CD4-positive, alpha-beta T cell treated with Interleukin-6 for 4 hours (primary cell): ENCODE measurements at regions not wholly inside any gene's neighbourhood (a gene's known extent, or its start where the extent isn't known, plus 50 kb on each side); places are given as distances from the start of the nearest gene placed in this dataset.
"Not testable (repeated sequence)": the region's sequence is repeated elsewhere in the genome, so short reads cannot be mapped to it uniquely, and the experiment has no call there.

ENCODE experiments used
- DNase-seq: peaks from one replicate; pipeline ENCODE4 v3.0.0-alpha.2; 2020; ENCODE audit warnings: mixed read lengths

DNA sequence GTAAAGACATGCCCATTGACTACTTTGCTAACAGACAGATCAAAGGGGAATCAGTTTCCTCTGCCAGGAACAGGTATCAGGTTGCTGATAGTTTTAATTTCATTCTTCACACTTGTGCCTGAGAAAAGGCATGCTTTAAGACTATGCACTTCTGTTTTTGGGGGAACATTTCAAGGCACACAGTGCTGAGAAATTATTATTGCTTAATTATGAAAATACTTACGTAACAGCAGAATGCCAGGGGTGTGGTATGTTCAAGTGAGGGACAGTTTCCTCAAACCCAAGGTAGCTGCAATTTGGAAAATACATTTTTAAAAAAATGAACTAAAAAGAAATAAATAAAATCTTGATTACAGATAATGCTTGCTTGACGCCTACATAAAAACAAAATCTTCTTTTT is 1746.1 kb upstream of the PIK3C3 start:
- DNase-seq = no peak

DNA sequence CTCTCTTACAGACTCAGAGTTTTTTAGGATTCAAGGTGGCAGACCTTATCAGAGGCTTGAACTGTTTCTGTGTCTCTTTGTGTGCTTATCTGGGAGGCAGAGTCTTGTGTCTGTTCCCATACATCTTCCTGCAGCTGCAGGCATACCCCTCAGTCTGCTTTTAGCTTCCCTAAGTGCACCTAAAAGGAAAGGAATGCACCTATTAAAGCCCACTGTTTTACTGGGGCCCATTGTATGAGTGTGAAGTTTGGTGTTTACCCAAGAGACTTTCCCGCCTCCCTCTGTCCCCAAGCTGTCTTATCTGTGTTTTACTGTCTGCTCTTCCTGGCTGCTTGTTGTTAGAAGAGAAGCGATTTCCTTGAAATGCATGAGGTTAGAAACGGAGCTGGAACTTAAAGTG is 1757.3 kb upstream of the PIK3C3 start:
- DNase-seq = no peak

DNA sequence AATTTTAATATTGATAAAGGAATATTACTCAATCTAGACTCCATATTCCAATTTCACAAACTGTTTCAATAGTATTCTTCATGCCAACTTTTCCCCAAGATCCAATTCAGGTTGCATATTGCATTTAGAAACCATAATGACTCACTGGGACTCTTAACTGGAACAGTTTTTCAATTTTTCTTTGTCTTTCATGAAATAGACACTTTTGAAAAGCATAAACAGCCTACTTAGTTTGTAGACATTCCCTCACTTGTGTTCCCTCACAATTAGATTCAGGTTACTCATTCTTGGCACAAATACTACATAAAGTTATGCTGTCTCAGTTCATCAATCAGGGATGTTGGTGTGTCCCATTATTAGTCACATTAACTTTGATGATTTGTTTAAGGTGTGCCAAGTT is 1768.4 kb upstream of the PIK3C3 start:
- no peak for DNase-seq

DNA sequence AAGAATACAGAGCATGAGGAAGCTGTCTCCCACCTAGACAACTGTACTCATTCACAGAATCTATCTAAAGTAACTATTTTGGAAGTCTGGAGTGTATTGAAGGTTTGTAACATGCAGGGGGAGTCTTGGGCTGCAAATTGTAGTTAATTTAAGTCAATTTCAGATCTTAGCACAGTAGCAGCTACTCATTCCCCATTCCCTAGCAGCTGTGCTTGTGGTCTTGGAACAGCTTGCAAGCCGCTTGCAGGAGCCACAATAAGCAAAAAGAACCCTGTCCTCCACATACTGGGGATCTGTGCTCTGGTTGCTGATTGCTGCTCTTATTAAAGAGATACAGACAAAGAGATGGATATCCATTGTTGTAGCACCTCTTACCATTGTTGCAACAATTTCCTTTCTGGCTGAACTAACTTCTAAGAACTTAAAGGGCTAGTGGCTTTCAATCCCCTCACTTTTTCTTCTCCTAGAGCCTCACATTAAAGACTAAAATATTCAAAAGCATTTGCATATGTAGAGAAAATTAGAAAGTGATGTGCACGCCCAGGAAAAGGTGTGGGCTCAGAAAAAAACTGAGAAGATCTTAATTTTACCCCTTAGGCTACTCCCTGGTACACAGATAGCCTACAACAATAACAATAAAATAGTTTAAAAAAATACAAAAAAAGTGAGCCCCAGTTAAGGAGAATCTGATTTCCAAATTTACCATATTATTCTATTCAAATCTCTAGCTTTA is 1775.1 kb upstream of the PIK3C3 start:
- DNase-seq = no peak

DNA sequence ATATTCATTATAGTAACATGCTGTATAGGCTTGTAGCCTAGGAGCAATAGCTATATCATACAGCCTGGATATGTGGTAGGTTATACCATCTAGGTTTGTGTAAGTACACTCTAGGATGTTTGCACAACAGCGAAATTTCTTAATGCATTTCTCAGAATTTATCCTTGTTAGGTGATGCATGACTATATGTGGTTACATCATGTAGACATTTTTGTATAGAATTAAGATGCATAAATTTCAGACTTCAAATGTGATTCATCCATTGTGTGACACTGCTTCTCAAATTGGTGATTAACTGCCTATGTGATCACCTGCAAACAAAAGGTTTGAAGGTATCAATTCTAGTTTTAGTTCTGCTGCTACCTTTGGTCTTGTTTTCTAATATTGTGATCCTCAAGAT is 1787.0 kb upstream of the PIK3C3 start:
- no peak for DNase-seq

DNA sequence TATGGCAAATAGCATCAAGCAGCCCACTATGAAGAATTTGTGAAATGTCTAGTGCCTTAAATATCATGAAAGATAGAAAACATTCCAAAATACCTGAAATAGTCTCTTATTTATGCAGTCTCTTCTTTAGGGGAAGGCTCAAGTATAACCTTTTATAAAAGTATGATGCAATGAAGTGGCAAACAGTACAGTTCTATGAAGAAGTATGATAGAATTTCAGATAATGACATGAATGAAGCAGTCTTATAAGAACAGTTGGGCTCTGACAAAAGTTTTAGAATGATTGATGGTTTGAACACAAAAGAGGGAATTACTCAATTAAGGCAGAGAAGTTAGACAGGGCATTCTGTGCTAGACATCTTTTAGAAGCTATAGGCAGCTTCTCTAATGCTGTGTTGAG is 1791.8 kb upstream of the PIK3C3 start:
- DNase-seq = no peak

DNA sequence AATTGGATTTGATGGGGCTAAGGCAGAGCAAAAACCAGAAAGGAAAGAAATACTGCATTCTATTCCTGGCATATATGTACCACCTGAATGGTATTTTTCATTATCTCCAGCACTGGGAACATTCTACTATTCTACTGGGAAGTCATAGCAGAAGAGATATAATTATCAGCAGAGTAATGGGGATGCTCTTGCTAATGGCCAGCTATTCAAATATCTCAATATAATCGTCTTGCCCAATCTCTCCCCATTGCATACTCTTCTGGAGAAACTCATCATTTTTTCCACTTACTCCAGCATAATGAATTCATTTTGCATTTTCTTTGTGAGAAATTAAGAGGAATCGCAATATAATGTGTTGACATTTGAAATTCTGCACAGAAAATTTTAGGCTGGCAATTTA is 1794.7 kb upstream of the PIK3C3 start:
- DNase-seq = no peak

DNA sequence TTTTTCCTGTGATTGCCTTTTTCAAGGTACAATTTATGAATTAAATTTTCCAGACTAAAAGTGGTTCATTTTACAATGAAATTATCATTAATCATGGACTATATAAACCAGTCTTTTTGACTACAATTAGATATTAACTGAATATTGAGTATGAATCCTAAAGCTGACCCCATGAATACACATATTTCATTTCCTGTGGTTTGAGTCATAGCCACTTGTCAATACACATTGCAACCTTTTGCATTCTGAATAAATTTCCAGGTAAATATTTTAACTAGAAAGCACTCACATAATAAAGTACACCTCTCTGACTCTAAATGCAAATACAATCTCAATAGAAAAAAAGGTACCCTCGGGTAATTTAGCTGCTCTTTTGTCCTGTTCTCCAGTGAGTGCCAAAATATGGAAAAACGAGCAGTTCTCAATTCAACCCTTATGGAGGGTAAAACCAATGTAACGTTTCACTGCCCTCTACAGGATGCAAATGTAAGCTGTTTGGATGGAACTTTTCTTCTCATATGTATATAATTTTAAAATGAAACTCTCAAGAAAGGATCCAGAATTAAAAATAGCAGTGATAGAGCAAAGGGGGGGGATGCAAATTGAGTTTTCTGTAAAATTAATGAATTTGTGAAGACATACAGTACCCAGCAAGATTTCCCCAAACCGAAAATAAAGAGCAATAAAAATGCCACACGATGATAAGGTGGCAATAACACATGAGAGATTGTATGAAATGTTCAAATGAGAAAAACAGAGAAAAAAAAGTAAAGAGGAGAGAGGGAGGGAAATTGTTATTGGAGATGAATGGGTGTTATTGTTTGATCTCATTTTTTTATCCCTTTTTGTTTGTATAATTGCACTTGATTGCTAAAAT is 1795.7 kb upstream of the PIK3C3 start:
- no peak for DNase-seq

DNA sequence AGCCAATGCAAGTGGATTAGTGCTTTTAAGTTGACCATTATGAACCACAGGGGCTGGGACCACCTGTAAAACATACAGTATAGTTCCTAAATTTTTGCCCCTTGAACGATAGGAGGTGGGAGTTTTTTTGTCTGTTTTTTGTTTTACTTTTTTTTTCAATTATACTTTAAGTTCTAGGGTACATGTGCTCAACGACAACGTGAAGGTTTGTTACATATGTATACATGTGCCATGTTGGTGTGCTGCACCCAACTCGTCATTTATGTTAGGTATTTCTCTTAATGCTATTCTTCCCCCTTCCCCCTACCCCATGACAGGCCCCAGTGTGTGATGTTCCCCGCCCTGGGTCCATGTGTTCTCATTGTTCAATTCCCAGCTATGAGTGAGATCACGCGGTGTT is 1797.9 kb upstream of the PIK3C3 start:
- no peak for DNase-seq

DNA sequence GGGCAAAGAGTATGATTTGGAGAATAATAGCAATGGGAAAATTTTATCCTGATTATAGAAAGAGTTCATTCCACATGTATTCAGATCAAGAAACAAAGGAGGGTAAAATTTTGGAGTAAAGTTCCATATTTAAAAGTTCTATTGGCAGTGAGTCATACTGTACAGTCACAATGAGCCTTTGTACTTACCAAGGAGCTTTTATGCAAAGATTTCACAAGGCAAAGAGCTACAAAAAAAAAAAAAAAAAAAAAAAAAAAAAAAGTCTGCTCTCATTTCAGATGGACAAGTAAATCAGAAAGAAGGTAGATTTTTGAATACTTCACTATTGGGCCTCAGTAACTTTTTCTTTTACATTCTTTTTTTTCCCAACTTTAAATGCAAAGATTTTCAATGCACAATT is 1802.2 kb upstream of the PIK3C3 start:
- DNase-seq = no peak

DNA sequence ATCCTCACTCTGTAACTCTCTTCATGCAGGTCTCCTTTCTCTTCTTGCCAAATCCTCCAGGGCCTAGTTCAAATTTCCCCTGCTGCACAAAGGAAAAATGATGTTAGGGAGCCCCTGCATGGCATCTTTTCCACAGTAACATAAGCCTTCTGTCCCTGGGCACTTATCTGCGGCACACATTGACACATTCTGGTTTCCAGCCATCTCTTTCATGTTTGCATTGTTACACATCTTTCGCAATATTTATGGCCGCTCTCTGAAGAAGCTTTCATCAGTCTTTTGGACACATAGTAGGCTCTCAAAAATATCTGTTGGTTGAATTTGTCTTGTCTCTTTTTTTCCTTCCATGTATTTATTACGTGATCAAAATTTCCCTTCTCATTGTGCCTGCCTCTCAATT is 1806.1 kb upstream of the PIK3C3 start:
- DNase-seq = no peak

DNA sequence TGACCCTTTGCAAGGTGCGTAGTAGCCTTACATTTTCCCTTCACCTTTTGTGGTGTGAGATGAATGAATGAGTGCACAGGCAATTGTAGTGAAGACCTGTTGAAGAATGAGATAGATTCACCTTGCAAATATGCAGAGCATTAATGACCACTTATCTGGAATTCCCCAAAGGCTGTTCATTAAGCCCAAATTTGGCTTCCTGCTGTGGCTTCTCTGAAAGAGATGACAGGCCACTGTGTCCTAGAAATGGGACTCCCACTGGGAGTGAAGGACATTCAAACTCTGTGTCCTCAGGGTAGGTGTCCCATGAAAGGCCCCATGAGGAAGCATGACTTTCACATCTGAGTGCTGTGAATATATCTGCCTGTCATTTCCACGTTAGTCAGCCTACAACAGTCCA is 1821.8 kb upstream of the PIK3C3 start:
- DNase-seq = no peak

DNA sequence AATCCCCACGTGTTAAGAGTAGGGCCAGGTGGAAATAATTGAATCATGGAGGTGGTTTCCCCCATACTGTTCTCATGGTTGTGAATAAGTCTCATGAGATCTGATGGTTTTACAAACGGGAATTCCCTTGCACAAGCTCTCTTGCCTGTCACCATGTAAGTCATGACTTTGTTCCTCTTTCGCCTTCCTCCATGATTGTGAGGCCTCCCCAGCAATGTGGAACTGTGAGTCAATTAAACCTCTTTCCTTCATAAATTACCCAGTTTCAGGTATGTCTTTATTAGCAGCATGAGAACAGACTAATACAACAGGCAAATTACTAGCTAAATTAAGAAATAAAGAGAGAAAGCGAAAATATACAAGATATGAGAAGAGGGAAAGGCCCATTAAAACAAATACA is 1822.6 kb upstream of the PIK3C3 start:
- not testable (repeated sequence) for DNase-seq

DNA sequence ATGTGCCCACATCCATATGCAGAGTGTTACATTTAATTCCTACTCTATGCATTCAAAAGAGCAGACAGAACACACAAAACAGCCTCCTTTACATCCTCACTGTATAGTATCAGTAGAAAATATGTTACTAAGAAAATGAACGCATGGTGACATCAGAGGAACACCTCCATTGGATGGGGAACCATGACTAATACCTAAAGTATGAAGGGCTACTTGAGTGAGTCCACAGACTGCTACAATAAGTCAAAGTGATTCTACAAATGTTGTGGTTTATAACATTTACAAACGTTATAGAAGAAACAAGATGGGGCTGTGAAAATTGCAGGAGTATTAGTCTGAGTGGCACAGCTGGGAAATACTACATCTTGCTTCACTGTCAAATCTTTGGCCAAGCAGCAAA is 1830.9 kb upstream of the PIK3C3 start:
- DNase-seq = no peak

DNA sequence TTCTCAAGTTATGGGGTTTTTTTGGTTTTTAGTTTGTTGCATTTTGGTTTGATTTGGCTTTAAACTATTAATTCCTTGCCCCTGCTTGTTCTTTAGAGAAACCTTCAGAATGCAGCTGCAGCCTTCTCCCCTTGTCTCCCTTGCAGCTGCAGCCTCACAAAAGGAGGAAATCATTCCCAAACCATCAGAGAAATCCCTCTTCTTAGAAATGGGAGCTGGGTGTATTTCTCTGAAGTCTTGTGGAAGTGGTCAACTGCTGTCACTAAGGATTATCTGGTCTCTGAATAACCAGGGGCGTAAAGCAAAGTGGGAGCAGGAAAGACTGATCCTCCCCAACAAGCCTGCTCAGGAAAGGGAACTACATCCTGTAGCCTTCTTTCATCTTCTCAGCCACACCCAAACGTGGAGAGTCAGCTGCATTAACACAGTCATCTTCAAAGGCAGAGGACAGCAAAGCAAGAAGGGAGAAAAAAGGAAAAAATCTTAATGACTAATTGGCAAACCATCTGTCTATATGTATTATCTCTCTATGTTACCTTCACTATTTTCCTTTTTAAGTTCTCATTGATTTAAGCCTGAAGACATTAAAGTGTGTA is 1834.1 kb upstream of the PIK3C3 start:
- no peak for DNase-seq

DNA sequence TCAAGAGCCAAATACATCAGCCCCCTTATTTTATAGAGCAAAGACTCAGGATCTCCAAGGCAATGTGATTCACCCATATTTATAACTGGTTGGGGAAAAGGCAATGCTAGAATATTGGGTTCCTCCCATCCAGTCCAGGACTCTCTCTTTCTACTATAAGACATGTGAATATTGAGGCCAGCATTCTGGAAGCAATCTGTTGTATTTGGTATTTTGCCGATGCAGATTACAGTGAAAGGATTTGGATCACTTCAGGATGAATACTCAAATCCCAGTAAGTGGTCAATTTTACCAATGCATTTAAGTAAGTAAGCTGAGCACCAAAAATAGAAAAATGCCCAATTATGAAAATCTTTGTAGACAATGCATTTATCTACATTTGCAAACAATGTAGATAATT is 1834.7 kb upstream of the PIK3C3 start:
- no peak for DNase-seq

DNA sequence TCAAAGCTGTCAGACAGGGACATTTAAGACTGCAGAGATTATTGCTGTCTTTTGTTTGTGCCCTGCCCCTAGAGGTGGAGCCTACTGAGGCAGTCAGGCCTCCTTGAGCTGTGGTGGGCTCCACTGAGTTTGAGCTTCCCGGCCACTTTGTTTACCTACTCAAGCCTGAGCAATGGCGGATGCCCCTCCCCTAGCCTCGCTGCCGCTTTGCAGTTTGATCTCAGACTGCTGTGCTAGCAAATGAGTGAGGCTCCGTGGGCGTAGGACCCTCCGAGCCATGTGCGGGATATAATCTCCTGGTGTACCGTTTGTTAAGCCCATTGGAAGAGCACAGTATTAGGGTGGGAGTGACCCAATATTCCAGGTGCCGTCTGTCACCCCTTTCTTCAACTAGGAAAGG is 1835.5 kb upstream of the PIK3C3 start:
- not testable (repeated sequence) for DNase-seq

DNA sequence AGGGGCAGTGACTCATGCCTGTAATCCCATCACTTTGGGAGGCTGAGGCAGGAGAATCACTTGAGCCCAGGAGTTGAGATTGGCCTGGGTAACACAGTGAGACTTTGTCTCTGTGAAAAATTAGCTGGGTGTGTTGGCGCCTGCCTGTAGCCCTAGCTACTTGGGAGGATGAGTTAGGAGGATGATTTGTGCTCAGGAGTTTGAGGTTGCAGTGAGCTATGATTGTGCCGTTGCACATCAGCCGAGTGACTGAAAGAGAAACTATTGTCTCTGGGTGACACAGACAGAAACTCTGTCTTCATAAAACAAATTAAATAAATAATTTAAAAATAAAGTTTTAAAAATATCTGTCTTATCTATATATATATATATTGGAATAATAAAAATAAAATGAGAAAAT is 1844.6 kb upstream of the PIK3C3 start:
- DNase-seq = no peak

DNA sequence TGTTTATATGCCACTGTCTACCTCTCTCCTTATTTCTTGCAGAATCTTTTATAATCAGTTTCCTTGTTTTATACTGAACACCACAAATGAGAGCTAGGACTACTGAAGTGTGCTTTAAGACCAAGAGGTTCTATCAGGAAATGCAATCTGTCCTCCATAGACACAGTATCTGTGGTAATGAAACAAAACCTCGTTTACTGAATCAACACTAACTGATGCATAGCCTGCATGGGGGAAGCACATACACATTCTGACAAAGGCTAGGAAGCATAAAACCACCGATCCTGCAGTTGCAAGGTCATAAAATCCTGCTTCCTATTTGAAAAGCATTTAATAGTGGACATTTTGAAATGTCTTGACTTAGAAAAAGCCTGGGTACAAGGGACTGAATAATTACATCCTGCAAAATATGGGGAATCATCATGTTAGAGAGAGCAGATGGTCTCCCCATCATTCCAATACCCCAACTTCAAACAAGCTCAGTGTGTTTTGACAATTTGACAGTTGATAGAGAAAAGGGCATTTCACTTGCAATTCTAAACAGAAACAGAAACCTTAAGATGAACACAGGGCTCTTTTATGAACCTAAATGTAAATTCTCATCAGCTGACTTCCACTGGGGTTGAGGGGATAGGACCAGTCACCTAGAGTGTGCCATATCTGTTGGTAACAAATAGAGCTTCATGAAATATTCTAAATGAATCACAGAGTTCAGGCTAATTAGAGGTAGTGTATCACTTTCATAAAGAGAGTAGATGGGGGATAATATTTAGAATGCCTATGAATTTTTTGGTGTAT is 1845.6 kb upstream of the PIK3C3 start:
- no peak for DNase-seq

DNA sequence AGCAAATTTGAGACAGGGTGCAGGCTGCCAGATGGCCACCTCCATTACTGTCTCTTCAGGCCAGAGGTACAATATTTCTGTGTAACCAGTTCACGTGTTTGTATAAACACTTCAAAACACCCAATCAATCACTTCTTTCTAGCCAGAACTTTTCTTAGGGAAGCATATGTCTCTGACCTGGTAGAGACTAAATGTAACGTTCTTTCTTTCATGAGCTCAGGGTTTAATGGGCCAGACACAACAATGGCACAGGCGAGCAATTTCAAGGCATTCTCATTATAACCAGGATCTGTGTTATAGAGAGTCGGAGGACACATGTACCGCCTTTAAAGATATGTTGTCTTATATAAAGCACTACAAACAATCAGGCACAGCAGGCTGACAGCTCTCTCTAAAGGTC is 1846.4 kb upstream of the PIK3C3 start:
- DNase-seq = no peak

DNA sequence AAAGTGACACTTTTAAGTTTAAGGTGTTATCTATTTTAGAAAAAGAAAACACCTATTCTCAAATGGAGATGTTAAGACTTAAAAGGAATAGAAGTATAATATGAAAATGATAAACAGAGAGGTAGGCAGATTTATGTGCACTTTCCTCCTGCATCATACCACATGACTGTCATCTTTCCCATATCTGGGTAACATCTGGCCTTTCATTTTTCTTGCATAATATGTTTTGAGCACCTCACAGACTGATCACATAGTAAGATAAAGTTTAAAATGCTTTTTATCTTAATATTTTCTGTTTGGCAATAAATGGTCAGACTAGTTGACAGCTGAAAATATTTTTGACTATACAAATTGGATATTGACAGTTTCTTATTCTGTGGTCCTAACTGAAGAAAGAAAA is 1852.1 kb upstream of the PIK3C3 start:
- no peak for DNase-seq

DNA sequence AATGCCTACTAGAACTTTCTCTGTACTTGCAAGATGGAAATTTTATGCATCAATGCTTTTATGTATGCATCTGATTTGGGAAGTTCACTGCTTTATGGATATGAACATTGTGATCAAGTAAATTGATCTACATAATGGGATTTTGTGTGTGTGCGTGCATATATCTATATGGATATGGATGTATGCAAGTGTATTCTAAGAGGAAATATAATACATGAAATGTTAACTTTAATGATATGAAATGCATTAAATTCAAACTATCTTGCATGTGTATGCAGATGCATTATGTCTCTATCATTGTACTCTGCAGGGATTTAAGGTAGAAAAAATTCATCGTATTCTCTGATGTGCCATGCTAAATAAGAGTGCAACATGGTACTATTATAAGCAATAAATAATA is 1855.4 kb upstream of the PIK3C3 start:
- DNase-seq = no peak

DNA sequence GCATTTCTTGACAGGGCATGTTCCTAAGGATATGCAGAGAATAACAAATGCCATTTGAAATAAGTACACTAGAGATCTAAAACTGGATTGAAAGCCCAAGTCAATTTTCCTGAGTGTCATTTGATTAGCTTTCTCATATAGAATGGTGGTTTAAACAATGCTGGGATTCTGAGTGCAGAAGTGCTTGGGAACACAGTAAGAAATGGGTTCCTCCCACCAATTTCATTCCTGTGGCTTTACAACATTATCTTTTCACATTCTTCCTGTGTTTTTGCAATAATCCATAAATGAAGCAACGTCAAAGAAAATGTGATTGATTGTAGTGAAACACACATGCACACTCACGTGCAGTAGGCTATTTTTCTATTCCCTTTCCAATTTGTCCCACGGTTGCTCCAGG is 1858.4 kb upstream of the PIK3C3 start:
- DNase-seq = no peak
